GM23338 (cell line): ENCODE measurements at regions not wholly inside any gene's neighbourhood (a gene's known extent, or its start where the extent isn't known, plus 50 kb on each side); places are given as distances from the start of the nearest gene placed in this dataset.

Source experiments
- ATAC-seq: fragments of 200-7000 bp; cut with Tn5 transposase; 3 replicates; pipeline ENCODE4 v1.9.1; 2020
- DNase-seq: peaks from one replicate; pipeline ENCODE4 v3.0.0-alpha.2; 2015; ENCODE audit warnings: low spot score
- H2AFZ ChIP-seq: fragments of 200-600 bp; sonication (generic); 2 replicates; pipeline ENCODE4 v1.8.0; 2016; ENCODE audit warnings: antibody characterized with exemption, mild to moderate bottlenecking, moderate library complexity
- H3F3A ChIP-seq: fragments of 200-600 bp; sonication (generic); replicated peaks from 2 replicates; pipeline ENCODE4 v1.8.0; 2017; ENCODE audit warnings: antibody characterized with exemption, mixed run types, low read depth
- H3K27ac ChIP-seq: fragments of 200-600 bp; sonication (generic); 2 replicates; pipeline ENCODE4 v1.6.1; 2016; ENCODE audit warnings: low read depth
- H3K27me3 ChIP-seq: fragments of 200-600 bp; sonication (generic); 2 replicates; pipeline ENCODE4 v1.8.0; 2016; ENCODE audit warnings: mild to moderate bottlenecking, mixed run types, moderate library complexity; ENCODE audit not compliant: insufficient read depth
- H3K36me3 ChIP-seq: fragments of 200-600 bp; sonication (generic); 2 replicates; pipeline ENCODE4 v1.8.0; 2016; ENCODE audit warnings: mild to moderate bottlenecking; ENCODE audit not compliant: insufficient read depth
- H3K4me1 ChIP-seq: fragments of 200-600 bp; sonication (generic); 2 replicates; pipeline ENCODE4 v1.8.0; 2016; ENCODE audit warnings: mild to moderate bottlenecking, moderate library complexity; ENCODE audit not compliant: insufficient read depth
- H3K4me2 ChIP-seq: fragments of 200-600 bp; sonication (generic); 2 replicates; pipeline ENCODE4 v1.7.1; 2017; ENCODE audit warnings: mixed run types
- H3K4me3 ChIP-seq: fragments of 200-600 bp; sonication (generic); 2 replicates; pipeline ENCODE4 v1.6.1; 2016; ENCODE audit warnings: mixed run types
- H3K79me2 ChIP-seq: fragments of 200-600 bp; sonication (generic); replicated peaks from 2 replicates; pipeline ENCODE4 v1.8.0; 2017; ENCODE audit warnings: mild to moderate bottlenecking; ENCODE audit not compliant: insufficient read depth
- H3K9me2 ChIP-seq: fragments of 200-600 bp; sonication (generic); 2 replicates; pipeline ENCODE4 v1.8.0; 2017; ENCODE audit not compliant: insufficient read depth
- H4K20me1 ChIP-seq: fragments of 200-600 bp; sonication (generic); replicated peaks from 2 replicates; pipeline ENCODE4 v1.8.0; 2017; ENCODE audit warnings: mild to moderate bottlenecking; ENCODE audit not compliant: insufficient read depth
- H3K27ac Mint-ChIP-seq: 2 replicates; pipeline ENCODE4 v1.8.0; 2020; ENCODE audit warnings: inconsistent platforms, mild to moderate bottlenecking, moderate library complexity, mixed read lengths
- H3K27me3 Mint-ChIP-seq: 3 replicates; pipeline ENCODE4 v1.8.0; 2022; ENCODE audit warnings: low read depth, mild to moderate bottlenecking, moderate library complexity, mixed read lengths, inconsistent platforms; ENCODE audit not compliant: insufficient read depth, poor library complexity
- H3K36me3 Mint-ChIP-seq: 3 replicates; pipeline ENCODE4 v1.8.0; 2021; ENCODE audit warnings: low read depth, mild to moderate bottlenecking, inconsistent platforms, moderate library complexity, mixed read lengths
- H3K4me1 Mint-ChIP-seq: 3 replicates; pipeline ENCODE4 v1.8.0; 2020; ENCODE audit warnings: mild to moderate bottlenecking, inconsistent platforms, mixed read lengths
- H3K4me3 Mint-ChIP-seq: 3 replicates; pipeline ENCODE4 v1.8.0; 2021; ENCODE audit warnings: moderate library complexity, mild to moderate bottlenecking, inconsistent platforms, mixed read lengths
- H3K9me3 Mint-ChIP-seq: 3 replicates; pipeline ENCODE4 v1.8.0; 2020; ENCODE audit warnings: moderate library complexity, mild to moderate bottlenecking, inconsistent platforms, mixed read lengths
- CREB1 ChIP-seq: fragments of 250-450 bp; sonication (Bioruptor Pico); IDR thresholded peaks from 2 replicates; pipeline ENCODE4 v1.5.0; 2020; ENCODE audit warnings: low read depth, mild to moderate bottlenecking, moderate library complexity
- EZH2 ChIP-seq: fragments of 200-600 bp; sonication (generic); IDR thresholded peaks from one replicate; pipeline ENCODE4 v1.8.0; 2017; ENCODE audit warnings: antibody characterized with exemption, mild to moderate bottlenecking, low read depth; ENCODE audit not compliant: unreplicated experiment
- EZH2phosphoT487 ChIP-seq: fragments of 200-600 bp; sonication (generic); IDR thresholded peaks from one replicate; pipeline ENCODE4 v1.8.1; 2018; ENCODE audit warnings: antibody characterized with exemption; ENCODE audit not compliant: unreplicated experiment
- JUNB ChIP-seq: IDR thresholded peaks from one replicate; pipeline ENCODE4 v1.6.1; 2016; ENCODE audit warnings: antibody characterized with exemption; ENCODE audit not compliant: unreplicated experiment
- POLR2AphosphoS5 ChIP-seq: IDR thresholded peaks from 2 replicates; pipeline ENCODE4 v1.6.1; 2016; ENCODE audit warnings: antibody characterized with exemption, low read depth
- STAT1 ChIP-seq: IDR thresholded peaks from one replicate; pipeline ENCODE4 v1.6.1; 2016; ENCODE audit warnings: antibody characterized with exemption; ENCODE audit not compliant: unreplicated experiment
- ZNF114 ChIP-seq: fragments of 250-450 bp; sonication (Bioruptor Pico); IDR thresholded peaks from 2 replicates; pipeline ENCODE4 v1.5.0; 2020; ENCODE audit warnings: mild to moderate bottlenecking, moderate library complexity
- TF ChIP-seq, protein P1 (sequence below): IDR thresholded peaks from 2 replicates; pipeline ENCODE4 v1.6.1; 2016; ENCODE audit warnings: antibody characterized with exemption
- TF ChIP-seq, protein P2 (sequence below), 2 experiments: fragments of 200-600 bp in 1 of 2; sonication (generic) in 1 of 2; conservative IDR thresholded peaks; 2 replicates each; pipeline versions ENCODE4 v1.5.1 to v1.6.1; 2016 to 2017; ENCODE audit warnings: antibody characterized with exemption in 2 of 2, low read depth in 2 of 2, mild to moderate bottlenecking in 2 of 2, moderate library complexity in 1 of 2
- TF ChIP-seq, protein P3 (sequence below): fragments of 250-450 bp; sonication (Bioruptor Pico); IDR thresholded peaks from 2 replicates; pipeline ENCODE4 v1.5.0; 2020; ENCODE audit warnings: mild to moderate bottlenecking, moderate library complexity
- TF ChIP-seq, protein P4 (sequence below): IDR thresholded peaks from one replicate; pipeline ENCODE4 v1.6.1; 2018; ENCODE audit warnings: antibody characterized with exemption; ENCODE audit not compliant: unreplicated experiment

DNA sequence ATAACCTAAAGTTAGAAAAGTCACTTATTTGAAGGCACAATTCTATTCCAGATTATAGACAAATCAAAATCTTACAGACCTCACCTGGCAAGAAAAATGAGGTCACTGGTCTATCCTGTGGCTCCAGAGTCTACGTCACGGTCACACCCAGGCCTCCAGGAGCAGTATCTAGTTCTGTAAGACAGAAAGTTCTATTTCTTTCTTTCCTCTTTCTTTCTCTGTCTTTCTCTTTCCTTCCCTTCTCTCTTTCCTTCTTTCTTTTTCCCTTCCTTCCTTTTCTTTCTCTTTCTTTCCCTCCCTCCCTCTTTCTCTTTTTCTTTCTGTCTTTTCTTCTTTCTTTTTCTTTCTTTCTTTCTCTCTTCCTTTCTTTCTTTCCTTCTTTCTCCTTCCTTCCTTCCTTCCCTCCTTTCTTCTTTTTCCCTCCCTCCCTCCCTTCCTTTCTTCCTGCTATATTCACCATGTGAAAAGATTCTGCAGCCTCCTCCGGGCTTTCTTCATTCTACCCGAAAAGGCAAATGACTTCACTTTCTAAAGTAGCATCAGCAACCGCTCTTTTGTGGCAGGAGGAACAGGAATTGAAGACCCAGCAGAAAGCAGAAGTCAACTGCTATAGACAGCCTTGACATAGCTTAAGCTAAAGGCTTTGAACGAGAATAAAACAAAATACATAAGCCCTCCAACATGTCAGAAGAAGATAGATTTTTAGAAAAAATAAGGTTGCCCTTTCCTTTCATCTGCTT, 83.9 kb upstream of the SIRPG start (continued):
- TF ChIP-seq, protein P1, sequence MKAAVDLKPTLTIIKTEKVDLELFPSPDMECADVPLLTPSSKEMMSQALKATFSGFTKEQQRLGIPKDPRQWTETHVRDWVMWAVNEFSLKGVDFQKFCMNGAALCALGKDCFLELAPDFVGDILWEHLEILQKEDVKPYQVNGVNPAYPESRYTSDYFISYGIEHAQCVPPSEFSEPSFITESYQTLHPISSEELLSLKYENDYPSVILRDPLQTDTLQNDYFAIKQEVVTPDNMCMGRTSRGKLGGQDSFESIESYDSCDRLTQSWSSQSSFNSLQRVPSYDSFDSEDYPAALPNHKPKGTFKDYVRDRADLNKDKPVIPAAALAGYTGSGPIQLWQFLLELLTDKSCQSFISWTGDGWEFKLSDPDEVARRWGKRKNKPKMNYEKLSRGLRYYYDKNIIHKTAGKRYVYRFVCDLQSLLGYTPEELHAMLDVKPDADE, result no peak
- TF ChIP-seq ZNF114 (CRISPR knock-in tag), result no peak

DNA sequence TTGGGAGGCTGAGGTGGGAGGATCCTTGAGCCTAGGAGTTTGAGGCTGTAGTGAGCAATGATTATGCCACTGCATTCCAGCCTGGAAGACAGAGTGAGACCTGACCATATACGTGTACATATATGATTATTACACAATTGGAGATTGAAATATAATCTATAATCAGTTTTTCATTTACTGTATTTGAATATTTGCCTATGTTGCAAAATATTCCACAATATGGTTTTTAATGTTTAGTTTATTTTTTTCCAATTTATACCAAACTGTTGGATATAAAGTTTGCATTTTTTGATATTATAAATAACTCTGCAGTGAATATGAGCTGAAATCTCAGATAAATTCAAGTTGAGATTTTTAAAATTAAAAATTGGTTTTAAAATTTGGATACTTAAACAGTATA, 79.6 kb upstream of the SIRPG start:
- TF ChIP-seq, protein P2, sequence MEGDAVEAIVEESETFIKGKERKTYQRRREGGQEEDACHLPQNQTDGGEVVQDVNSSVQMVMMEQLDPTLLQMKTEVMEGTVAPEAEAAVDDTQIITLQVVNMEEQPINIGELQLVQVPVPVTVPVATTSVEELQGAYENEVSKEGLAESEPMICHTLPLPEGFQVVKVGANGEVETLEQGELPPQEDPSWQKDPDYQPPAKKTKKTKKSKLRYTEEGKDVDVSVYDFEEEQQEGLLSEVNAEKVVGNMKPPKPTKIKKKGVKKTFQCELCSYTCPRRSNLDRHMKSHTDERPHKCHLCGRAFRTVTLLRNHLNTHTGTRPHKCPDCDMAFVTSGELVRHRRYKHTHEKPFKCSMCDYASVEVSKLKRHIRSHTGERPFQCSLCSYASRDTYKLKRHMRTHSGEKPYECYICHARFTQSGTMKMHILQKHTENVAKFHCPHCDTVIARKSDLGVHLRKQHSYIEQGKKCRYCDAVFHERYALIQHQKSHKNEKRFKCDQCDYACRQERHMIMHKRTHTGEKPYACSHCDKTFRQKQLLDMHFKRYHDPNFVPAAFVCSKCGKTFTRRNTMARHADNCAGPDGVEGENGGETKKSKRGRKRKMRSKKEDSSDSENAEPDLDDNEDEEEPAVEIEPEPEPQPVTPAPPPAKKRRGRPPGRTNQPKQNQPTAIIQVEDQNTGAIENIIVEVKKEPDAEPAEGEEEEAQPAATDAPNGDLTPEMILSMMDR (conservative IDR thresholded peaks at IDR 0.05; ENCODE audit: low read depth in 2 of 2), result no peak
- TF ChIP-seq, protein P3, sequence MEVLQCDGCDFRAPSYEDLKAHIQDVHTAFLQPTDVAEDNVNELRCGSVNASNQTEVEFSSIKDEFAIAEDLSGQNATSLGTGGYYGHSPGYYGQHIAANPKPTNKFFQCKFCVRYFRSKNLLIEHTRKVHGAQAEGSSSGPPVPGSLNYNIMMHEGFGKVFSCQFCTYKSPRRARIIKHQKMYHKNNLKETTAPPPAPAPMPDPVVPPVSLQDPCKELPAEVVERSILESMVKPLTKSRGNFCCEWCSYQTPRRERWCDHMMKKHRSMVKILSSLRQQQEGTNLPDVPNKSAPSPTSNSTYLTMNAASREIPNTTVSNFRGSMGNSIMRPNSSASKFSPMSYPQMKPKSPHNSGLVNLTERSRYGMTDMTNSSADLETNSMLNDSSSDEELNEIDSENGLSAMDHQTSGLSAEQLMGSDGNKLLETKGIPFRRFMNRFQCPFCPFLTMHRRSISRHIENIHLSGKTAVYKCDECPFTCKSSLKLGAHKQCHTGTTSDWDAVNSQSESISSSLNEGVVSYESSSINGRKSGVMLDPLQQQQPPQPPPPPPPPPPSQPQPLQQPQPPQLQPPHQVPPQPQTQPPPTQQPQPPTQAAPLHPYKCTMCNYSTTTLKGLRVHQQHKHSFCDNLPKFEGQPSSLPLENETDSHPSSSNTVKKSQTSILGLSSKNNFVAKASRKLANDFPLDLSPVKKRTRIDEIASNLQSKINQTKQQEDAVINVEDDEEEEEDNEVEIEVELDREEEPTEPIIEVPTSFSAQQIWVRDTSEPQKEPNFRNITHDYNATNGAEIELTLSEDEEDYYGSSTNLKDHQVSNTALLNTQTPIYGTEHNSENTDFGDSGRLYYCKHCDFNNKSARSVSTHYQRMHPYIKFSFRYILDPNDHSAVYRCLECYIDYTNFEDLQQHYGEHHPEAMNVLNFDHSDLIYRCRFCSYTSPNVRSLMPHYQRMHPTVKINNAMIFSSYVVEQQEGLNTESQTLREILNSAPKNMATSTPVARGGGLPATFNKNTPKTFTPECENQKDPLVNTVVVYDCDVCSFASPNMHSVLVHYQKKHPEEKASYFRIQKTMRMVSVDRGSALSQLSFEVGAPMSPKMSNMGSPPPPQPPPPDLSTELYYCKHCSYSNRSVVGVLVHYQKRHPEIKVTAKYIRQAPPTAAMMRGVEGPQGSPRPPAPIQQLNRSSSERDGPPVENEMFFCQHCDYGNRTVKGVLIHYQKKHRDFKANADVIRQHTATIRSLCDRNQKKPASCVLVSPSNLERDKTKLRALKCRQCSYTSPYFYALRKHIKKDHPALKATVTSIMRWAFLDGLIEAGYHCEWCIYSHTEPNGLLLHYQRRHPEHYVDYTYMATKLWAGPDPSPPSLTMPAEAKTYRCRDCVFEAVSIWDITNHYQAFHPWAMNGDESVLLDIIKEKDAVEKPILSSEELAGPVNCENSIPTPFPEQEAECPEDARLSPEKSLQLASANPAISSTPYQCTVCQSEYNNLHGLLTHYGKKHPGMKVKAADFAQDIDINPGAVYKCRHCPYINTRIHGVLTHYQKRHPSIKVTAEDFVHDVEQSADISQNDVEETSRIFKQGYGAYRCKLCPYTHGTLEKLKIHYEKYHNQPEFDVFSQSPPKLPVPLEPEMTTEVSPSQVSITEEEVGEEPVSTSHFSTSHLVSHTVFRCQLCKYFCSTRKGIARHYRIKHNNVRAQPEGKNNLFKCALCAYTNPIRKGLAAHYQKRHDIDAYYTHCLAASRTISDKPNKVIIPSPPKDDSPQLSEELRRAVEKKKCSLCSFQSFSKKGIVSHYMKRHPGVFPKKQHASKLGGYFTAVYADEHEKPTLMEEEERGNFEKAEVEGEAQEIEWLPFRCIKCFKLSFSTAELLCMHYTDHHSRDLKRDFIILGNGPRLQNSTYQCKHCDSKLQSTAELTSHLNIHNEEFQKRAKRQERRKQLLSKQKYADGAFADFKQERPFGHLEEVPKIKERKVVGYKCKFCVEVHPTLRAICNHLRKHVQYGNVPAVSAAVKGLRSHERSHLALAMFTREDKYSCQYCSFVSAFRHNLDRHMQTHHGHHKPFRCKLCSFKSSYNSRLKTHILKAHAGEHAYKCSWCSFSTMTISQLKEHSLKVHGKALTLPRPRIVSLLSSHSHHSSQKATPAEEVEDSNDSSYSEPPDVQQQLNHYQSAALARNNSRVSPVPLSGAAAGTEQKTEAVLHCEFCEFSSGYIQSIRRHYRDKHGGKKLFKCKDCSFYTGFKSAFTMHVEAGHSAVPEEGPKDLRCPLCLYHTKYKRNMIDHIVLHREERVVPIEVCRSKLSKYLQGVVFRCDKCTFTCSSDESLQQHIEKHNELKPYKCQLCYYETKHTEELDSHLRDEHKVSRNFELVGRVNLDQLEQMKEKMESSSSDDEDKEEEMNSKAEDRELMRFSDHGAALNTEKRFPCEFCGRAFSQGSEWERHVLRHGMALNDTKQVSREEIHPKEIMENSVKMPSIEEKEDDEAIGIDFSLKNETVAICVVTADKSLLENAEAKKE, result no peak
- TF ChIP-seq EZH2phosphoT487 (no peak), JUNB (no peak), CREB1 (CRISPR knock-in tag) (no peak), POLR2AphosphoS5 (no peak), EZH2 (no peak), STAT1 (no peak)
- TF ChIP-seq, protein P4, sequence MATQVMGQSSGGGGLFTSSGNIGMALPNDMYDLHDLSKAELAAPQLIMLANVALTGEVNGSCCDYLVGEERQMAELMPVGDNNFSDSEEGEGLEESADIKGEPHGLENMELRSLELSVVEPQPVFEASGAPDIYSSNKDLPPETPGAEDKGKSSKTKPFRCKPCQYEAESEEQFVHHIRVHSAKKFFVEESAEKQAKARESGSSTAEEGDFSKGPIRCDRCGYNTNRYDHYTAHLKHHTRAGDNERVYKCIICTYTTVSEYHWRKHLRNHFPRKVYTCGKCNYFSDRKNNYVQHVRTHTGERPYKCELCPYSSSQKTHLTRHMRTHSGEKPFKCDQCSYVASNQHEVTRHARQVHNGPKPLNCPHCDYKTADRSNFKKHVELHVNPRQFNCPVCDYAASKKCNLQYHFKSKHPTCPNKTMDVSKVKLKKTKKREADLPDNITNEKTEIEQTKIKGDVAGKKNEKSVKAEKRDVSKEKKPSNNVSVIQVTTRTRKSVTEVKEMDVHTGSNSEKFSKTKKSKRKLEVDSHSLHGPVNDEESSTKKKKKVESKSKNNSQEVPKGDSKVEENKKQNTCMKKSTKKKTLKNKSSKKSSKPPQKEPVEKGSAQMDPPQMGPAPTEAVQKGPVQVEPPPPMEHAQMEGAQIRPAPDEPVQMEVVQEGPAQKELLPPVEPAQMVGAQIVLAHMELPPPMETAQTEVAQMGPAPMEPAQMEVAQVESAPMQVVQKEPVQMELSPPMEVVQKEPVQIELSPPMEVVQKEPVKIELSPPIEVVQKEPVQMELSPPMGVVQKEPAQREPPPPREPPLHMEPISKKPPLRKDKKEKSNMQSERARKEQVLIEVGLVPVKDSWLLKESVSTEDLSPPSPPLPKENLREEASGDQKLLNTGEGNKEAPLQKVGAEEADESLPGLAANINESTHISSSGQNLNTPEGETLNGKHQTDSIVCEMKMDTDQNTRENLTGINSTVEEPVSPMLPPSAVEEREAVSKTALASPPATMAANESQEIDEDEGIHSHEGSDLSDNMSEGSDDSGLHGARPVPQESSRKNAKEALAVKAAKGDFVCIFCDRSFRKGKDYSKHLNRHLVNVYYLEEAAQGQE, result no peak
- Histone ChIP-seq H3K4me2 (no peak overlapping the region), H3K4me3 (no peak overlapping the region), H3K27ac (no peak overlapping the region), H3K79me2 (no peaks in the 10 kb centered on the region), H3F3A (no peaks in the 10 kb centered on the region), H3K36me3 (no peaks in the 10 kb centered on the region), H3K9me2 (no peaks in the 10 kb centered on the region), H2AFZ (no peak overlapping the region), H4K20me1 (no peaks in the 10 kb centered on the region), H3K27me3 (no peaks in the 10 kb centered on the region), H3K4me1 (peaks cover 15% of the 10 kb centered on the region)
- H3K4me3 Mint-ChIP-seq, result no peak overlapping the region
- no peaks in the 10 kb centered on the region; the same call in 2 of the 3 replicates for H3K36me3 Mint-ChIP-seq
- H3K27me3 Mint-ChIP-seq, result peaks cover 12% of the 10 kb centered on the region
- ATAC-seq, result no peak
- no peak overlapping the region for H3K27ac Mint-ChIP-seq
- no peak for DNase-seq
- H3K4me1 Mint-ChIP-seq, result peaks cover 30% of the 10 kb centered on the region
- H3K9me3 Mint-ChIP-seq, result peaks cover 7% of the 10 kb centered on the region; the same call in 1 of the 3 replicates
